ENCODE measurements at regions not wholly inside any gene's neighbourhood (a gene's known extent, or its start where the extent isn't known, plus 50 kb on each side); places are given as distances from the start of the nearest gene placed in this dataset.

- Histone ChIP-seq H3K36me3 (replicated peaks in 1 of 2; ENCODE audit: control insufficient read depth in 1 of 2, insufficient read depth in 2 of 2, low read length in 2 of 2) (no peaks in the 10 kb centered on the region), H3K9me3 (ENCODE audit: low read length) (no peaks in the 10 kb centered on the region), H3K27ac (ENCODE audit: extremely low read length, insufficient read depth, low read length) (no peak overlapping the region), H3K4me1 (ENCODE audit: insufficient read depth, low read length) (no peaks in the 10 kb centered on the region), H4K20me1 (ENCODE audit: insufficient read depth, low read length) (no peaks in the 10 kb centered on the region), H3K27me3 (ENCODE audit: control insufficient read depth in 1 of 2, insufficient read depth in 2 of 2, low read length in 2 of 2) (no peaks in the 10 kb centered on the region), H3K79me2 (ENCODE audit: insufficient read depth, low read length) (no peaks in the 10 kb centered on the region), H3K4me2 (ENCODE audit: low read depth, low read length) (no peak overlapping the region), H3K4me3 (replicated peaks in 1 of 3; ENCODE audit: insufficient read depth in 1 of 3, low read depth in 2 of 3, low read length in 3 of 3) (no peak overlapping the region), H3K9ac (ENCODE audit: insufficient read depth, low read depth, low read length) (no peak overlapping the region), H2AFZ (ENCODE audit: low read length) (no peak overlapping the region)
- FAIRE-seq (no peak), DNase-seq (ENCODE audit: low spot score) (no peak), ATAC-seq (no peak)
- in situ Hi-C loops (cut with HindIII; ENCODE audit: extremely low pct_ligation_motif_present, low pct_unique_long_range_greater_than_20kb) = no loop called here
- intact Hi-C loops (cut with micrococcal nuclease; ENCODE audit: unreplicated experiment) = no loop called here
- WGBS (ENCODE audit: low lambda C conversion rate) = 47% methylated on average over 2 of the region's 2 CpGs
- BruUV-seq (replicated peaks) = no TSS peak
- TF ChIP-seq REPIN1 (CRISPR knock-in tag; IDR thresholded peaks at IDR 0.05; ENCODE audit: borderline replicate concordance, low read depth) (no peak), ZNF75D (CRISPR knock-in tag; IDR thresholded peaks at IDR 0.05; ENCODE audit: borderline replicate concordance) (no peak), ZNF362 (CRISPR knock-in tag; IDR thresholded peaks at IDR 0.05; ENCODE audit: borderline replicate concordance) (no peak), ZNF292 (CRISPR knock-in tag; IDR thresholded peaks at IDR 0.05; ENCODE audit: borderline replicate concordance, low read depth) (no peak), MTA3 (CRISPR knock-in tag; IDR thresholded peaks at IDR 0.05) (no peak), ZNF318 (CRISPR knock-in tag; IDR thresholded peaks at IDR 0.05) (no peak), ZNF883 (CRISPR knock-in tag; IDR thresholded peaks at IDR 0.05; ENCODE audit: not compliant biosample characterization) (no peak), ZNF121 (CRISPR knock-in tag; IDR thresholded peaks at IDR 0.05) (no peak), NCOA2 (CRISPR knock-in tag; IDR thresholded peaks at IDR 0.05) (no peak), ZNF749 (CRISPR knock-in tag; IDR thresholded peaks at IDR 0.05; ENCODE audit: borderline replicate concordance) (no peak), REST (IDR thresholded peaks at IDR 0.05; ENCODE audit: borderline replicate concordance in 1 of 2, low read depth in 1 of 2, low read length in 2 of 2) (no peak)
- ChIA-PET CTCF (ENCODE audit: low intra/inter-chr PET ratio, low total read pairs) (no interaction called here), POLR2A (no interaction called here)
These were observed 80.9 kb upstream of the SEMA3C start for GRCh38 chr7:80999771-81000170.

Measured in HepG2 (cell line).